Heart right ventricle (tissue), 16 donors: ENCODE measurements at regions not wholly inside any gene's neighbourhood (a gene's known extent, or its start where the extent isn't known, plus 50 kb on each side); places are given as distances from the start of the nearest gene placed in this dataset.

Source experiments
- ATAC-seq, 8 donors: fragments of 200-7000 bp; cut with Tn5 transposase; one replicate each; pipeline ENCODE4 v1.9.1; 2020; ENCODE audit warnings: mild to moderate bottlenecking in 8 of 8, moderate library complexity in 8 of 8, moderate number of reproducible peaks in 1 of 8
- DNase-seq, 2 donors: peaks; one replicate each; pipeline ENCODE4 v3.0.0-alpha.2; 2020
- H3K27ac ChIP-seq, 10 donors: fragments of 200-600 bp; sonication (generic) in 2 of 10; one replicate each; pipeline versions ENCODE4 v1.5.0 to v1.8.0; 2020 to 2022; ENCODE audit warnings: mild to moderate bottlenecking in 3 of 10
- H3K27me3 ChIP-seq, 7 donors: fragments of 200-600 bp; one replicate each; pipeline ENCODE4 v1.8.0; 2021 to 2022; ENCODE audit warnings: mild to moderate bottlenecking in 2 of 7
- H3K36me3 ChIP-seq, 9 donors: fragments of 200-600 bp; sonication (generic) in 1 of 9; one replicate each; pipeline versions ENCODE4 v1.5.0 to v1.8.0; 2020 to 2022; ENCODE audit warnings: mild to moderate bottlenecking in 2 of 9
- H3K4me1 ChIP-seq, 9 donors: fragments of 200-600 bp; sonication (generic) in 1 of 9; one replicate each; pipeline versions ENCODE4 v1.5.0 to v1.8.0; 2020 to 2022; ENCODE audit warnings: mild to moderate bottlenecking in 4 of 9
- H3K4me3 ChIP-seq, 10 donors: fragments of 200-600 bp; sonication (generic) in 2 of 10; one replicate each; pipeline versions ENCODE4 v1.5.0 to v1.8.0; 2020 to 2022; ENCODE audit warnings: mild to moderate bottlenecking in 7 of 10, moderate library complexity in 2 of 10
- H3K9me3 ChIP-seq, 11 donors: fragments of 200-600 bp in 10 of 11; sonication (generic) in 2 of 11; one replicate each; pipeline versions ENCODE4 v1.5.0 to v1.8.0; 2013 to 2022; ENCODE audit warnings: mild to moderate bottlenecking in 2 of 11, control low read depth in 1 of 11, moderate library complexity in 1 of 11
- WGBS, 2 donors: extraction: QIAGEN DNeasy Blood & Tissue Kit; methylation state at CpG; one replicate each; pipeline ENCODE4 v1.1.7; 2013; ENCODE audit warnings: inconsistent platforms in 1 of 2; 5-methylcytosine and 5-hydroxymethylcytosine counted together
- intact Hi-C, 10 donors: fragments of 100-400 bp; cut with DNase I; formaldehyde crosslinking; loops; one replicate each; pipeline versions ENCODE4 v1.11.1 to v1.14.2; 2022
- TF ChIP-seq, protein P1 (sequence below), 9 donors: fragments of 200-600 bp; sonication (generic) in 2 of 9; IDR thresholded peaks; one replicate each; pipeline versions ENCODE4 v1.5.0 to v1.8.0; 2021 to 2022; ENCODE audit warnings: antibody characterized with exemption in 9 of 9, mild to moderate bottlenecking in 5 of 9, moderate library complexity in 1 of 9
- donor health status: Arrhythmogenic right ventricular cardiomyopathy.
- donor health status: ischemic (EF 13 %, LVEDD 7.1; RV severe dilation, severe dysfunction).
- donor health status: healthy with polysubstance abuse.
- donor health status: DM: no; HTN: yes; CAD: no.
- donor health status: DM: no; HTN: no; CAD: no.
- donor health status: ischemic (EF 25% LVEDD 6.9; RV normal size, moderate dysfunction).
- donor health status: ischemic (EF 25% LVEDD 5.7; RV mildly dilated, moderate dysfunction).
- donor health status: healthy.
- donor health status: DM: yes; HTN: yes; CAD: no.
- donor health status: Ischemic cardiomyopathy.
- donor health status: ischemic (EF 35%, LVEDD 5.7; RV mildly dilated, moderate dysfunction).
- donor health status: nonischemic (EF 11% LVEDD 7.7; RV severe dilation, severe dysfunction).
- donor health status: DM: yes; HTN: yes; CAD: no.
- donor health status: PGD.
- donor health status: ischemic (EF 29% LVEDD 5.4; RV normal size, mild dysfunction).
- donor health status: nonischemic (EF 23%, LVEDD 6.1; RV moderate dilation, normal function).

DNA sequence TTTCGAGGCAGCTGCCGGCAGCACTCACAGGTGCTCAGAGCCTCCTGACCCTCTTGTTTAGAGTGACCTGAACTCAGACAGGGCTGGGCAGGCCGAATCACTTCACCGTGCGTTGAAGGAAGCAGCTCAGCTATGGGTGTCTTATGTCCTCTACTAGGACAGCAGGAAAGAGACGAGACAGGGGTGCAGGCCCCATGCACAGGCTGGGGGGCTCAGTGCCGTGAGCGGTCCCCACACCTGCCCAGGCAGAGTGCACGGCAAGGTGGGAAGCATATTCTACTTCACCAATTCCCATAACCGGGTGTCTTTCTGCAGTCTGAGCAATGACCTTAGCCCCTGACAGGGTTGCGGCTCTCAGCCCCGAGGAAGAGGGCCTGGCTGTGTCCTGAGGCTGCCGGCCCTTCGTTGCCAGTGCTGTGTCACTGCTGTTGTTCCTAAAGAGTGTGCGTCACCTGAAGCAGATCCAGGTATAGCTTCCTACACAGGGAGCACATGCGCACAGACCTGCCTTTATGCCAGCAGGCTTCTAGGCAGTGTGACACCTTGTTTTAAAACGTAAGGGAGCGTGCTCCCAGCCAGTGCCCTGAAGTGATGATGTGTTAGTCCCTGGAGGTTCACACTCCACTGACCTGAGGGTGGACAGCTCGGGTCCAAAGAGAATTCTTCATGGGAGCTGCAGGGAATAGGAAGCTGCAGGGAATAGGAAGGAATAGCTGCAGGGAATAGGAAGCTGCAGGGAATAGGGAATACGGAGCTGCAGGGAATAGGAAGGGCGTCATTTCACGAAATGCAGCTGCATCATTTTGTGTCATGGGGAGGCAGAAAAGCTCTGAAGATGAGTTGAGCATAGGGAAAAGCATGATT lies 207.9 kb upstream of the SALL3 start:
- no peak overlapping the region for H3K27ac ChIP-seq
- DNase-seq: no peak
- H3K27me3 ChIP-seq: peaks cover 0 to 48% (median 26%) of the 10 kb centered on the region in 7 donors
- no peak for ATAC-seq
- H3K4me1 ChIP-seq: no peaks in the 10 kb centered on the region
- no peaks in the 10 kb centered on the region for H3K36me3 ChIP-seq
- H3K4me3 ChIP-seq: no peak overlapping the region
- intact Hi-C loops: no loop called here
- WGBS, 2 donors: 79 to 84% methylated on average over 22 of the region's 22 CpGs
- no peaks in the 10 kb centered on the region for H3K9me3 ChIP-seq
- TF ChIP-seq, protein P1, sequence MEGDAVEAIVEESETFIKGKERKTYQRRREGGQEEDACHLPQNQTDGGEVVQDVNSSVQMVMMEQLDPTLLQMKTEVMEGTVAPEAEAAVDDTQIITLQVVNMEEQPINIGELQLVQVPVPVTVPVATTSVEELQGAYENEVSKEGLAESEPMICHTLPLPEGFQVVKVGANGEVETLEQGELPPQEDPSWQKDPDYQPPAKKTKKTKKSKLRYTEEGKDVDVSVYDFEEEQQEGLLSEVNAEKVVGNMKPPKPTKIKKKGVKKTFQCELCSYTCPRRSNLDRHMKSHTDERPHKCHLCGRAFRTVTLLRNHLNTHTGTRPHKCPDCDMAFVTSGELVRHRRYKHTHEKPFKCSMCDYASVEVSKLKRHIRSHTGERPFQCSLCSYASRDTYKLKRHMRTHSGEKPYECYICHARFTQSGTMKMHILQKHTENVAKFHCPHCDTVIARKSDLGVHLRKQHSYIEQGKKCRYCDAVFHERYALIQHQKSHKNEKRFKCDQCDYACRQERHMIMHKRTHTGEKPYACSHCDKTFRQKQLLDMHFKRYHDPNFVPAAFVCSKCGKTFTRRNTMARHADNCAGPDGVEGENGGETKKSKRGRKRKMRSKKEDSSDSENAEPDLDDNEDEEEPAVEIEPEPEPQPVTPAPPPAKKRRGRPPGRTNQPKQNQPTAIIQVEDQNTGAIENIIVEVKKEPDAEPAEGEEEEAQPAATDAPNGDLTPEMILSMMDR (IDR thresholded peaks at IDR 0.05): no peak

DNA sequence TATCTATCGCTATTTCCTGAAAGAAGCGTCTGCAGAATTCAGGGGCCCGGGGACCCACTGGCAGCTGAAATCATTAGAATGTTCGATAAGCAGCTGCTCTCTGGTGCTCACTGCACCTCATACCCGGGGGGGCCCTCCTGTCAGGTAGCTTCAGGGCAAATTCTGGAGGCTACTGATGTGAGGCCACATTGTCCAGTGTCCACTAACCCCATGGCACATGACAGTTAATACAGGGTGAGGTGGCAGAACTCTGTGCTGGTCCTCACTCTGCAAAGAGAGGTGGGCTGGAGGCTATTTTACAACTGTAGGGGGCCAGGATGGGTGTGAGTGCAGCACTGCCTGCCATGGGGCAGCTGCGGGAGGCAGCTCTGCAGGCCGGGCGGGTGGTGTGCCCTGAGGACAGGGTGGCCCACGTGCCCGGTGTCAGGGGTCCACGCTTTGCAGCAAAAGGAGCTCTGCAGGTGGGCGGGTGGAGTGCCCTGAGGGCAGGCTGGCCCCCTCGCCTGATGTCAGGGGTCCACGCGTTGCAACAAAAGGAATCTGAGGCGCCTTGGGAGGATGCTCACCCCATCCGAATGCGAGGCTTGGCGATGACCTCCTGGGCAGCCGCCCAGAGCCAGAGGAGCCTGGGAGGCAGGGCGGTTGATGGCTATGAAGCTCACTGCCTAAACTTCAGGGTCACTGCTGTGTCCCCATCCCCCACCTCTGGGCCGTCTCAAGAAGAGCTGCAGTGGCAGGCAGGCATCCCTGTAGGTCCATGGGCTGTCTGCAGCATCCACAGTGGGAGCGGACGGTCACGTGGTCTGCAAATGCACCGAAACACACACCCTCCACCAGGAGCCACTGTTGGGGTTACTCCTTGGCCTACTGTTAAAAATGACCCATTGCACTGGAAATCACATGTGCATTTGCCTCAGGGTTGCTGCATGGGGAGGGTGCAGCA lies 207.0 kb upstream of the SALL3 start:
- Histone ChIP-seq H3K36me3 (no peaks in the 10 kb centered on the region), H3K9me3 (no peaks in the 10 kb centered on the region), H3K4me1 (no peaks in the 10 kb centered on the region), H3K27ac (no peak overlapping the region), H3K27me3 (peaks cover 0 to 41% (median 19%) of the 10 kb centered on the region in 7 donors), H3K4me3 (no peak overlapping the region)
- DNase-seq (no peak), ATAC-seq (peak in 1 of 8 donors; percentile 10)
- 81 to 83% methylated on average over 26 of the region's 26 CpGs for WGBS, 2 donors
- intact Hi-C loops: no loop called here
- TF ChIP-seq, protein P1 (IDR thresholded peaks at IDR 0.05): no peak

DNA sequence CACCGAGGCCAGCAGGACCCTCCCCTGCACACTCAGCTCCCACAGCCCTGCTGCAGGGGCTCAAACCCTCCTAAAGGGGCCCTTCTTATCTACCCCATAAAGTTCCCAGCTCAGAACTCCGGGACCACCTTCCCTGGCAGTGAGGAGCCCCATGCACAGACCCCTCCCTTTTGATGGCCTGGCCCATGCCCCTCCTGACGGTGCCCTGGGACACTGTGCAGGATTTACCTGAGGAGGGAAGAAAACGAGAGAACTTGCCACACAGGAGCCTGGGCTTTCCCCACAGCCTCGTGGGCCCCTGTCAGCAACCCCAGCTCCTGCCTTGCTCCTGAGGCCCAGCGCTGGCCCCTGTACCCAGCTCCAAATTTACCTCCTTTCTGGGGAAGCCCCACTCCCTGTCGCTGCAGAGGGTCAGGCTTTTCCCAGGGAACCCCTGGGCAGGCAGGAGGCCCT lies 206.3 kb upstream of the SALL3 start:
- intact Hi-C loops: no loop called here
- TF ChIP-seq, protein P1 (IDR thresholded peaks at IDR 0.05): no peak
- H3K36me3 ChIP-seq: no peaks in the 10 kb centered on the region
- no peaks in the 10 kb centered on the region for H3K9me3 ChIP-seq
- H3K4me1 ChIP-seq: no peaks in the 10 kb centered on the region
- no peak overlapping the region for H3K4me3 ChIP-seq
- DNase-seq (no peak), ATAC-seq (no peak)
- WGBS, 2 donors: 65 to 68% methylated on average over 7 of the region's 7 CpGs
- H3K27ac ChIP-seq: no peak overlapping the region
- H3K27me3 ChIP-seq: peaks cover 0 to 35% (median 12%) of the 10 kb centered on the region in 7 donors

DNA sequence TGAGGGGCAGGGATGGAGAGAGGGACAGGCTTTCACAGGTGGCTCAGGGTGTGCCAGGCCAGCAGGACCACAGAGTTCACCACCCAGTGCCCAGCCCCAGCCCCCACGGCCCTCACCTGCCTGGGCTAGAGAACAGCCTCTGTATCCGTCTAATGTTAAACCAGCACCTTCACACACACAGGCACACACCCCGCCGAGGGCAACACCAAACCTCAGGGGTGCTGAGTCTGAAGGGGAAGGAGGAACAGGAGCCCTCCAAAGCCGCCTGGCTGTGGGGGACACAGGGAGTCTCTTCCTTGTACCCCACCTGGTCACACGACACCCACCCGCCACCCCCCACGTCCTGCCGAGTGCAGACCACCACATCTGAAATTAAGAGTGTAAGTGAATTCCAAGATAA lies 205.8 kb upstream of the SALL3 start:
- TF ChIP-seq, protein P1 (IDR thresholded peaks at IDR 0.05): no peak
- no peaks in the 10 kb centered on the region for H3K4me1 ChIP-seq
- intact Hi-C loops: no loop called here
- DNase-seq (no peak), ATAC-seq (no peak)
- 68 to 69% methylated on average over 9 of the region's 9 CpGs for WGBS, 2 donors
- H3K36me3 ChIP-seq: no peaks in the 10 kb centered on the region
- no peak overlapping the region for H3K27ac ChIP-seq
- H3K9me3 ChIP-seq: no peaks in the 10 kb centered on the region
- no peak overlapping the region for H3K4me3 ChIP-seq
- peaks cover 0 to 32% (median 9%) of the 10 kb centered on the region in 7 donors for H3K27me3 ChIP-seq
